Fibroblast of skin of scalp (primary cell): ENCODE measurements at regions not wholly inside any gene's neighbourhood (a gene's known extent, or its start where the extent isn't known, plus 50 kb on each side); places are given as distances from the start of the nearest gene placed in this dataset.
"Not testable (repeated sequence)": the region's sequence is repeated elsewhere in the genome, so short reads cannot be mapped to it uniquely, and the experiment has no call there.

ENCODE experiments used
- DNase-seq: peaks from one replicate; pipeline ENCODE4 v3.0.0-alpha.2; 2013

- not testable (repeated sequence) for DNase-seq
These were observed 629.1 kb downstream of the TTLL7 start for GRCh38 chr1:83369853-83370252.

GRCh38 chr1:83365320-83365719 is 633.6 kb downstream of the TTLL7 start:
- DNase-seq, result not testable (repeated sequence)

GRCh38 chr1:83345375-83345774 is 653.6 kb downstream of the TTLL7 start:
- DNase-seq, result not testable (repeated sequence)

- DNase-seq, result not testable (repeated sequence)
These were observed 655.2 kb downstream of the TTLL7 start for GRCh38 chr1:83343767-83344166.

GRCh38 chr1:83342995-83343394 is 655.9 kb downstream of the TTLL7 start:
- DNase-seq, result not testable (repeated sequence)

- not testable (repeated sequence) for DNase-seq
These were observed 666.6 kb downstream of the TTLL7 start for GRCh38 chr1:83332308-83332707.

- peak; percentile 74 for DNase-seq
These were observed 680.6 kb downstream of the TTLL7 start for GRCh38 chr1:83318366-83318765.

GRCh38 chr1:83315446-83315845 is 683.5 kb downstream of the TTLL7 start:
- not testable (repeated sequence) for DNase-seq

- not testable (repeated sequence) for DNase-seq
These were observed 688.8 kb downstream of the TTLL7 start for GRCh38 chr1:83310161-83310560.

- not testable (repeated sequence) for DNase-seq
These were observed 689.9 kb downstream of the TTLL7 start for GRCh38 chr1:83309035-83309434.

GRCh38 chr1:83306811-83307210 is 692.1 kb downstream of the TTLL7 start:
- DNase-seq, result not testable (repeated sequence)

- DNase-seq, result not testable (repeated sequence)
These were observed 703.3 kb downstream of the TTLL7 start for GRCh38 chr1:83295594-83295993.

- not testable (repeated sequence) for DNase-seq
These were observed 711.5 kb downstream of the TTLL7 start for GRCh38 chr1:83287391-83287790.

- DNase-seq, result not testable (repeated sequence)
These were observed 724.3 kb downstream of the TTLL7 start for GRCh38 chr1:83274656-83275055.

- not testable (repeated sequence) for DNase-seq
These were observed 726.4 kb downstream of the TTLL7 start for GRCh38 chr1:83272484-83272883.

- not testable (repeated sequence) for DNase-seq
These were observed 727.1 kb downstream of the TTLL7 start for GRCh38 chr1:83271834-83272233.

GRCh38 chr1:83270801-83271200 is 728.1 kb downstream of the TTLL7 start:
- DNase-seq, result not testable (repeated sequence)

GRCh38 chr1:83263808-83264207 is 735.1 kb downstream of the TTLL7 start:
- DNase-seq, result not testable (repeated sequence)

- not testable (repeated sequence) for DNase-seq
These were observed 747.2 kb downstream of the TTLL7 start for GRCh38 chr1:83251687-83252086.

- not testable (repeated sequence) for DNase-seq
These were observed 752.2 kb downstream of the TTLL7 start for GRCh38 chr1:83246780-83247179.

- DNase-seq, result not testable (repeated sequence)
These were observed 754.1 kb downstream of the TTLL7 start for GRCh38 chr1:83244832-83245231.

GRCh38 chr1:83239568-83239967 is 759.4 kb downstream of the TTLL7 start:
- DNase-seq, result not testable (repeated sequence)

GRCh38 chr1:83238654-83239053 is 760.3 kb downstream of the TTLL7 start:
- not testable (repeated sequence) for DNase-seq

- DNase-seq, result not testable (repeated sequence)
These were observed 779.1 kb downstream of the TTLL7 start for GRCh38 chr1:83219788-83220187.
